NCI-H146 (cell line): ENCODE measurements at regions not wholly inside any gene's neighbourhood (a gene's known extent, or its start where the extent isn't known, plus 50 kb on each side); places are given as distances from the start of the nearest gene placed in this dataset.

ENCODE experiments used
- DNase-seq: peaks from one replicate; lab custom pipeline; 2025; lab: John Stamatoyannopoulos, UW

GRCh38 chr6:84464471-84464870 lies 237.0 kb upstream of the CEP162 start:
- DNase-seq = no peak

- no peak for DNase-seq
Measured at GRCh38 chr6:84462698-84463097, 235.3 kb upstream of the CEP162 start.

GRCh38 chr6:84461461-84461860 lies 234.0 kb upstream of the CEP162 start:
- DNase-seq = no peak

GRCh38 chr6:84460491-84460890 lies 233.0 kb upstream of the CEP162 start:
- no peak for DNase-seq

GRCh38 chr6:84459401-84459800 lies 232.0 kb upstream of the CEP162 start:
- DNase-seq = no peak

- DNase-seq = no peak
Measured at GRCh38 chr6:84458271-84458670, 230.8 kb upstream of the CEP162 start.

- no peak for DNase-seq
Measured at GRCh38 chr6:84457276-84457675, 229.8 kb upstream of the CEP162 start.

- no peak for DNase-seq
Measured at GRCh38 chr6:84456803-84457202, 229.4 kb upstream of the CEP162 start.

GRCh38 chr6:84455511-84456029 lies 228.1 kb upstream of the CEP162 start:
- no peak for DNase-seq

- DNase-seq = no peak
Measured at GRCh38 chr6:84453499-84453898, 226.1 kb upstream of the CEP162 start.

GRCh38 chr6:84450018-84450417 lies 222.6 kb upstream of the CEP162 start:
- no peak for DNase-seq

- DNase-seq = peak; percentile 86
Measured at GRCh38 chr6:84449220-84449619, 221.8 kb upstream of the CEP162 start.

- no peak for DNase-seq
Measured at GRCh38 chr6:84448331-84448730, 220.9 kb upstream of the CEP162 start.

- no peak for DNase-seq
Measured at GRCh38 chr6:84447651-84448050, 220.2 kb upstream of the CEP162 start.

GRCh38 chr6:84445068-84445467 lies 217.6 kb upstream of the CEP162 start:
- DNase-seq = no peak

GRCh38 chr6:84442208-84442607 lies 214.8 kb upstream of the CEP162 start:
- no peak for DNase-seq

- DNase-seq = no peak
Measured at GRCh38 chr6:84441456-84441855, 214.0 kb upstream of the CEP162 start.

GRCh38 chr6:84434550-84434949 lies 207.1 kb upstream of the CEP162 start:
- DNase-seq = no peak

GRCh38 chr6:84432619-84433018 lies 205.2 kb upstream of the CEP162 start:
- DNase-seq = no peak

- peak; percentile 13 for DNase-seq
Measured at GRCh38 chr6:84428300-84428907, 201.0 kb upstream of the CEP162 start.

GRCh38 chr6:84425971-84426705 lies 198.7 kb upstream of the CEP162 start:
- DNase-seq = peak; percentile 87

- DNase-seq = peak; percentile 69
Measured at GRCh38 chr6:84424956-84425355, 197.5 kb upstream of the CEP162 start.

GRCh38 chr6:84422380-84422968 lies 195.0 kb upstream of the CEP162 start:
- peak; percentile 8 for DNase-seq
